T-cell (primary cell): ENCODE measurements at regions not wholly inside any gene's neighbourhood (a gene's known extent, or its start where the extent isn't known, plus 50 kb on each side); places are given as distances from the start of the nearest gene placed in this dataset.
"Not testable (repeated sequence)": the region's sequence is repeated elsewhere in the genome, so short reads cannot be mapped to it uniquely, and the experiment has no call there.

Experiments
- ATAC-seq, 4 experiments: fragments of 200-7000 bp in 3 of 4; fragments of 150-1000 bp in 1 of 4; cut with Tn5 transposase; replicated peaks in 1 of 4; 1 replicate in 3 of 4; 2 replicates in 1 of 4; pipeline ENCODE4 v1.10.0; 2021; ENCODE audit warnings: moderate library complexity in 3 of 4, mild to moderate bottlenecking in 2 of 4, moderate number of reproducible peaks in 1 of 4
- CTCF ChIA-PET, 2 donors: fragments of 300-600 bp; sonication (Branson Sonifier 250); formaldehyde crosslinking; loops; one replicate each; lab custom pipeline; 2022; ENCODE audit warnings: antibody characterized with exemption in 2 of 2; lab: Charles Lee
- POLR2A ChIA-PET, 2 donors: fragments of 300-600 bp; sonication (Branson Sonifier 250); formaldehyde crosslinking; loops; one replicate each; lab custom pipeline; 2022; ENCODE audit warnings: antibody characterized with exemption in 2 of 2; lab: Charles Lee
- DNase-seq, 35 experiments: peaks; one replicate each; pipeline versions ENCODE4 v3.0.0 to v3.0.0-alpha.2; 2013 to 2023
- H3K27ac ChIP-seq: one replicate; pipeline ENCODE4 v1.5.1; 2013; ENCODE audit warnings: low read length
- H3K27me3 ChIP-seq, 2 experiments: replicated peaks in 1 of 2; 1 replicate in 1 of 2; 2 replicates in 1 of 2; pipeline versions ENCODE4 v1.6.1 to v1.7.0; 2013; ENCODE audit warnings: low read length in 1 of 2, mixed read lengths in 1 of 2; ENCODE audit not compliant: control insufficient read depth in 2 of 2, insufficient read depth in 2 of 2; ENCODE audit errors: extremely low read depth in 1 of 2
- H3K36me3 ChIP-seq, 2 donors: 1 replicate in 1 of 2; 2 replicates in 1 of 2; pipeline versions ENCODE4 v1.6.1 to v1.7.0; 2013; ENCODE audit warnings: low read length in 1 of 2; ENCODE audit not compliant: control insufficient read depth in 2 of 2, insufficient read depth in 1 of 2; ENCODE audit errors: extremely low read depth in 1 of 2
- H3K4me1 ChIP-seq, 2 experiments: 1 replicate in 1 of 2; 2 replicates in 1 of 2; pipeline versions ENCODE4 v1.6.1 to v1.7.0; 2013; ENCODE audit warnings: low read length in 2 of 2, mixed read lengths in 1 of 2; ENCODE audit not compliant: insufficient read depth in 2 of 2, control insufficient read depth in 1 of 2; ENCODE audit errors: extremely low read depth in 1 of 2
- H3K4me3 ChIP-seq, 2 donors: 1 replicate in 1 of 2; 2 replicates in 1 of 2; pipeline versions ENCODE4 v1.5.1 to v1.7.0; 2013; ENCODE audit warnings: mild to moderate bottlenecking in 2 of 2, low read length in 1 of 2, moderate library complexity in 1 of 2; ENCODE audit not compliant: control insufficient read depth in 1 of 2; ENCODE audit errors: extremely low read depth in 1 of 2
- H3K9me3 ChIP-seq: 2 replicates; pipeline ENCODE4 v1.7.0; 2013
- H3K27ac Mint-ChIP-seq, 2 donors: one replicate each; pipeline ENCODE4 v1.8.0; 2020 to 2021; ENCODE audit warnings: mild to moderate bottlenecking in 2 of 2, mixed read lengths in 2 of 2
- H3K27me3 Mint-ChIP-seq, 2 donors: one replicate each; pipeline ENCODE4 v1.8.0; 2021 to 2022; ENCODE audit warnings: mixed read lengths in 2 of 2
- H3K36me3 Mint-ChIP-seq: one replicate; pipeline ENCODE4 v1.8.0; 2021; ENCODE audit warnings: mixed read lengths
- H3K4me1 Mint-ChIP-seq, 3 donors: one replicate each; pipeline ENCODE4 v1.8.0; 2020 to 2022; ENCODE audit warnings: mixed read lengths in 3 of 3, mild to moderate bottlenecking in 1 of 3
- H3K4me3 Mint-ChIP-seq, 3 donors: one replicate each; pipeline ENCODE4 v1.8.0; 2020 to 2022; ENCODE audit warnings: mild to moderate bottlenecking in 3 of 3, mixed read lengths in 3 of 3, moderate library complexity in 3 of 3
- H3K9me3 Mint-ChIP-seq, 3 donors: one replicate each; pipeline ENCODE4 v1.8.0; 2020 to 2022; ENCODE audit warnings: mixed read lengths in 3 of 3
- WGBS: methylation state at CpG from one replicate; pipeline ENCODE4 v1.1.5; 2013; ENCODE audit warnings: missing lambda C conversion rate; ENCODE audit not compliant: insufficient coverage; 5-methylcytosine and 5-hydroxymethylcytosine counted together

GRCh38 chr5:127192836-127193338 lies 97.7 kb upstream of the MEGF10 start:
- Mint-ChIP-seq H3K4me1 (no peaks in the 10 kb centered on the region), H3K27me3 (peaks cover 14 to 21% of the 10 kb centered on the region in 2 donors), H3K36me3 (no peaks in the 10 kb centered on the region), H3K27ac (no peak overlapping the region), H3K4me3 (no peak overlapping the region), H3K9me3 (no peaks in the 10 kb centered on the region)
- ATAC-seq (no peak), DNase-seq (no peak)
- POLR2A ChIA-PET, result no interaction called here
- CTCF ChIA-PET, result interaction anchor here in 1 of 2 donors (1.0 kb wide), 1 partner anchor 9 kb away, joined by 5 read pairs; no protein-coding TSS in a partner anchor
- no peaks in the 10 kb centered on the region for H3K36me3 ChIP-seq
- H3K4me1 ChIP-seq, result no peaks in the 10 kb centered on the region
- H3K4me3 ChIP-seq, result no peak overlapping the region
- H3K9me3 ChIP-seq, result no peaks in the 10 kb centered on the region
- H3K27ac ChIP-seq, result no peak overlapping the region
- 100% methylated on average over 1 of the region's 3 CpGs for WGBS
- peaks cover 0 to 5% of the 10 kb centered on the region in 2 experiments for H3K27me3 ChIP-seq

- H3K9me3 Mint-ChIP-seq, result peaks cover 0 to 14% (median 9%) of the 10 kb centered on the region in 3 donors
- no peak for DNase-seq
- no peak overlapping the region for H3K27ac ChIP-seq
- WGBS, result no CpG with 5 or more reads among the region's 1 CpG
- H3K4me1 Mint-ChIP-seq, result no peaks in the 10 kb centered on the region
- H3K4me1 ChIP-seq, result no peaks in the 10 kb centered on the region
- peaks cover 0 to 5% of the 10 kb centered on the region in 2 experiments for H3K27me3 ChIP-seq
- H3K27me3 Mint-ChIP-seq, result peaks cover 32 to 40% of the 10 kb centered on the region in 2 donors
- CTCF ChIA-PET, result no interaction called here
- no peak for ATAC-seq
- no peaks in the 10 kb centered on the region for H3K36me3 Mint-ChIP-seq
- no peak overlapping the region for H3K4me3 ChIP-seq
- no peak overlapping the region for H3K4me3 Mint-ChIP-seq
- no peaks in the 10 kb centered on the region for H3K36me3 ChIP-seq
- no peak overlapping the region for H3K27ac Mint-ChIP-seq
- POLR2A ChIA-PET, result no interaction called here
- no peaks in the 10 kb centered on the region for H3K9me3 ChIP-seq
Observed at GRCh38 chr5:127196042-127196441, 94.6 kb upstream of the MEGF10 start.

GRCh38 chr5:127197402-127198167 lies 93.0 kb upstream of the MEGF10 start:
- DNase-seq, POLR2A ChIA-PET, H3K4me1 Mint-ChIP-seq, H3K27me3 ChIP-seq, H3K4me3 Mint-ChIP-seq, H3K36me3 ChIP-seq, ATAC-seq, H3K4me1 ChIP-seq, H3K36me3 Mint-ChIP-seq, H3K27ac ChIP-seq, H3K9me3 ChIP-seq, H3K4me3 ChIP-seq, H3K27ac Mint-ChIP-seq: not testable (repeated sequence)
- CTCF ChIA-PET, result interaction anchor here in 1 of 2 donors (0.7 kb wide), 1 partner anchor 31 kb away, joined by 3 read pairs; no protein-coding TSS in a partner anchor
- Mint-ChIP-seq H3K9me3 (peaks cover 0 to 14% (median 9%) of the 10 kb centered on the region in 3 donors), H3K27me3 (peaks cover 30 to 41% of the 10 kb centered on the region in 2 donors)
- WGBS, result 80% methylated on average over 1 of the region's 4 CpGs

GRCh38 chr5:127202738-127203137 lies 87.9 kb upstream of the MEGF10 start:
- H3K4me1 ChIP-seq, CTCF ChIA-PET, H3K27ac Mint-ChIP-seq, H3K4me3 ChIP-seq, H3K9me3 ChIP-seq, H3K4me1 Mint-ChIP-seq, H3K27ac ChIP-seq, DNase-seq, H3K36me3 ChIP-seq, POLR2A ChIA-PET, H3K27me3 ChIP-seq, H3K4me3 Mint-ChIP-seq, H3K36me3 Mint-ChIP-seq, ATAC-seq: not testable (repeated sequence)
- WGBS, result 88% methylated on average over 1 of the region's 4 CpGs
- Mint-ChIP-seq H3K9me3 (peaks cover 0 to 14% (median 9%) of the 10 kb centered on the region in 3 donors), H3K27me3 (peaks cover 22 to 26% of the 10 kb centered on the region in 2 donors)

- Mint-ChIP-seq H3K27ac (no peak overlapping the region), H3K9me3 (peaks cover 0 to 9% (median 8%) of the 10 kb centered on the region in 3 donors), H3K4me3 (no peak overlapping the region), H3K4me1 (no peaks in the 10 kb centered on the region), H3K27me3 (peaks cover 12 to 16% of the 10 kb centered on the region in 2 donors), H3K36me3 (no peaks in the 10 kb centered on the region)
- H3K4me1 ChIP-seq, result no peaks in the 10 kb centered on the region
- ATAC-seq (no peak), DNase-seq (no peak)
- H3K36me3 ChIP-seq, result no peaks in the 10 kb centered on the region
- no peak overlapping the region for H3K27ac ChIP-seq
- ChIA-PET CTCF (no interaction called here), POLR2A (no interaction called here)
- H3K9me3 ChIP-seq, result no peaks in the 10 kb centered on the region
- no peak overlapping the region for H3K4me3 ChIP-seq
- no peaks in the 10 kb centered on the region for H3K27me3 ChIP-seq
- no CpG with 5 or more reads among the region's 1 CpG for WGBS
Observed at GRCh38 chr5:127203818-127204217, 86.8 kb upstream of the MEGF10 start.

- H3K9me3 ChIP-seq, result no peaks in the 10 kb centered on the region
- CTCF ChIA-PET, result no interaction called here
- POLR2A ChIA-PET, result no interaction called here
- H3K36me3 Mint-ChIP-seq, result no peaks in the 10 kb centered on the region
- no peak overlapping the region for H3K27ac Mint-ChIP-seq
- H3K4me1 Mint-ChIP-seq, result no peaks in the 10 kb centered on the region
- no peaks in the 10 kb centered on the region for H3K4me1 ChIP-seq
- H3K4me3 ChIP-seq, result no peak overlapping the region
- H3K27me3 ChIP-seq, result no peaks in the 10 kb centered on the region
- H3K27ac ChIP-seq, result no peak overlapping the region
- H3K36me3 ChIP-seq, result no peaks in the 10 kb centered on the region
- ATAC-seq, result no peak
- H3K4me3 Mint-ChIP-seq, result no peak overlapping the region
- no peak for DNase-seq
- no peaks in the 10 kb centered on the region for H3K9me3 Mint-ChIP-seq
- 86% methylated on average over 1 of the region's 3 CpGs for WGBS
- H3K27me3 Mint-ChIP-seq, result peaks cover 5% of the 10 kb centered on the region in 2 donors
Observed at GRCh38 chr5:127205147-127205546, 85.4 kb upstream of the MEGF10 start.
